Stimulated activated CD4-positive, alpha-beta T cell treated with anti-CD3 and anti-CD28 coated beads, Interleukin-1b, Interleukin-23, amount 100 ng/mL, for 24 hours (primary cell): ENCODE measurements at regions not wholly inside any gene's neighbourhood (a gene's known extent, or its start where the extent isn't known, plus 50 kb on each side); places are given as distances from the start of the nearest gene placed in this dataset.

Source experiments
- DNase-seq, 4 experiments: peaks; one replicate each; pipeline ENCODE4 v3.0.0-alpha.2; 2020; ENCODE audit warnings: low read depth in 4 of 4, low spot score in 1 of 4

DNA sequence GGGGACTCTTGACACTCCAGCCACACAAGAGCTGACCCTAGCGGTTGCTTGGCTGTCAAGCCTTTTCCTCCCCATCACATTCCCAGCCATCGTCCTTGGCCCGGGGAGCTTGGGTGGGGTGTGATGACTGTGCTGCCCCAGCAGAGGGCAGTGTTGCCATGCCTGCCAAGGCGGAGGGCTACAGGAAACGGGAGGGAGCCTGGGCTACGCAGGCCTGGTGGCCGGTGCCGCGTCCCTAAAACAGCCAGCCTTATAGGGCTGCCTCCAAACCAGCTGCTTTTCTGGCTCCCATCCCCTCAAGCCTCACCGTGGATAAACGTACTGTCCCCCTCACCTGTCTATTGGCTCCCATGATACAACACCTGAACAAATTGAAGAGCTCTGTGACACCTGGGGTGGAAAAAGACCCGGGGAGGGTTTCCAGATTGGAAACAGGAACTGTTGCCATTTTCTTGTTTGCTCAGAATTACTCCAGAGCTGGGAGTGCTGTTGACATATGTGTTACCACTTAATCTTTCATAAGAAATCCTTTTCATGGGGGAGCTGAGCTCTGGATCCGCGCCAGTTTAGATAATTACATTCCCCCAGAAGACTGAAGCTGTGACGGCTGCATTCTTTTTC is 72.8 kb upstream of the ASTN2 start:
- DNase-seq, result peak in 2 of 4 experiments; percentile 2 to 15

- DNase-seq, result no peak
Observed at GRCh38 chr9:117486426-117486825, 71.6 kb upstream of the ASTN2 start.

DNA sequence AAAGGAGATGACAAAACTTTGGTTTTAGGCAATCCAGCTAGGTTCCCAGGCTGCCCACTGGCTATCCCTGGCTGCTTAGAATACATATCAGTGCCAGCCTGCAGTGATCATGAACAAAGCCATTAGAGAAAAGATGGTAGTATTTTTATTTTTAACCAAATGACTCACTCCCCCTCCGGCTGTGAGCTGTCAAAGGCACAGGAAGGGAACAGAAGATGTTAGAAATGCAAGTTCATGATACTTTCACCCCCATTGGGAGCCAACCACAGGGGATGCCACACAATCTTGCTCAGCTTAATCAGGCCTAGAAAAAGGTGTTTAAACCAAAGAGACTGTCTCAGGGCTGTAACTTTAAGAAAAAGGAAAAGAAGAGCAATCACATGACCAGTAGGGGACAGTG is 70.3 kb upstream of the ASTN2 start:
- DNase-seq, result no peak

- no peak for DNase-seq
Observed at GRCh38 chr9:117480729-117481128, 65.9 kb upstream of the ASTN2 start.

GRCh38 chr9:117480253-117480652 is 65.4 kb upstream of the ASTN2 start:
- DNase-seq, result no peak

GRCh38 chr9:117473293-117473692 is 58.4 kb upstream of the ASTN2 start:
- no peak for DNase-seq

GRCh38 chr9:117470902-117471301 is 56.0 kb upstream of the ASTN2 start:
- DNase-seq, result no peak

- DNase-seq, result no peak
Observed at GRCh38 chr9:117470455-117470854, 55.6 kb upstream of the ASTN2 start.

- no peak for DNase-seq
Observed at GRCh38 chr9:117466111-117466510, 51.3 kb upstream of the ASTN2 start.

DNA sequence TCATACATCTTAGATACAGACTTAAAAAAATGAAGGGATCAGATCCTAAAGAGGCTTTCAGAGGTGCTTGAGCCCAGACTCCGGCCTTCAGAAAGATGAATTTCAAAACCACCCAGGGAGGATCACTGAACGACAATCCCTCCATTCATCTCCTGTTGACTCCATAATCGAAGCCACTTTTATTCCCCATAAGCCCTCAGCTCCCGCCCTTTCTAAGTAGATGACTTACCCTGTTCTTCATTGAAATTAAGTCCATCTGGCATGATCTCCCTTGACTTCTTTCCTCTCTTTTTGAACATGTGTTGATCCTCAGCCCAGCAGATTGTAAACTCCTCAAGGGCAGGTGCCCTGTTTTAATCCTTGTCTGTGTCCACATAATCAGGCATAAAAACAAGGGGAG is 50.8 kb upstream of the ASTN2 start:
- DNase-seq, result no peak

GRCh38 chr9:117464941-117465616 is 50.2 kb upstream of the ASTN2 start:
- no peak for DNase-seq
